Testis (tissue), 2 donors: ENCODE measurements at regions not wholly inside any gene's neighbourhood (a gene's known extent, or its start where the extent isn't known, plus 50 kb on each side); places are given as distances from the start of the nearest gene placed in this dataset.

Experiments
- CTCF ChIP-seq, 3 experiments: fragments of 450-650 bp in 2 of 3; fragments of 200-600 bp in 1 of 3; sonication (generic) in 1 of 3; IDR thresholded peaks; one replicate each; pipeline ENCODE4 v1.5.1; 2016 to 2019; ENCODE audit warnings: antibody characterized with exemption in 3 of 3, mild to moderate bottlenecking in 2 of 3, moderate library complexity in 1 of 3
- POLR2A ChIP-seq: fragments of 450-650 bp; IDR thresholded peaks from one replicate; pipeline ENCODE4 v1.6.1; 2017; ENCODE audit warnings: antibody characterized with exemption, mild to moderate bottlenecking, moderate library complexity

- TF ChIP-seq POLR2A = no peak
- TF ChIP-seq CTCF (IDR thresholded peaks at IDR 0.05) = no peak
Measured at GRCh38 chr2:35522450-35522849, 833.1 kb upstream of the CRIM1 start.
